Peyer's patch (tissue), 4 donors: ENCODE measurements at regions not wholly inside any gene's neighbourhood (a gene's known extent, or its start where the extent isn't known, plus 50 kb on each side); places are given as distances from the start of the nearest gene placed in this dataset.

Experiments
- DNase-seq, 3 donors: peaks; one replicate each; pipeline ENCODE4 v3.0.0-alpha.2; 2017 to 2019
- H3K27ac ChIP-seq, 4 donors: fragments of 200-600 bp; sonication (generic); one replicate each; pipeline ENCODE4 v1.5.1; 2016 to 2019
- H3K27me3 ChIP-seq, 2 donors: fragments of 200-600 bp; sonication (generic); one replicate each; pipeline ENCODE4 v1.5.1; 2019
- H3K36me3 ChIP-seq, 3 donors: fragments of 200-600 bp; sonication (generic); one replicate each; pipeline ENCODE4 v1.5.1; 2016 to 2019
- H3K4me1 ChIP-seq, 4 donors: fragments of 200-600 bp; sonication (generic); one replicate each; pipeline ENCODE4 v1.5.1; 2016 to 2019
- H3K4me3 ChIP-seq, 4 donors: fragments of 200-600 bp; sonication (generic); 1 replicate in 3 of 4; 2 replicates in 1 of 4; pipeline ENCODE4 v1.5.1; 2016 to 2019; ENCODE audit warnings: mild to moderate bottlenecking in 1 of 4
- H3K9me3 ChIP-seq, 4 donors: fragments of 200-600 bp; sonication (generic); one replicate each; pipeline ENCODE4 v1.5.1; 2016 to 2019; ENCODE audit warnings: mild to moderate bottlenecking in 1 of 4
- CTCF ChIP-seq, 6 experiments: fragments of 450-650 bp in 4 of 6; fragments of 200-600 bp in 2 of 6; sonication (generic) in 1 of 6; IDR thresholded peaks; one replicate each; pipeline ENCODE4 v1.5.1; 2017 to 2019; ENCODE audit warnings: antibody characterized with exemption in 6 of 6, mild to moderate bottlenecking in 3 of 6, moderate library complexity in 1 of 6
- POLR2A ChIP-seq, 2 donors: fragments of 450-650 bp; IDR thresholded peaks; one replicate each; pipeline ENCODE4 v1.5.1; 2017; ENCODE audit warnings: antibody characterized with exemption in 2 of 2, mild to moderate bottlenecking in 2 of 2, moderate library complexity in 2 of 2

GRCh38 chrX:39720945-39721344, 376.8 kb downstream of the BCOR start:
- Histone ChIP-seq H3K4me1 (no peaks in the 10 kb centered on the region), H3K36me3 (no peaks in the 10 kb centered on the region), H3K4me3 (no peak overlapping the region), H3K27me3 (no peaks in the 10 kb centered on the region), H3K27ac (no peak overlapping the region), H3K9me3 (no peaks in the 10 kb centered on the region)
- no peak for DNase-seq
- TF ChIP-seq POLR2A (IDR thresholded peaks at IDR 0.05) (no peak), CTCF (IDR thresholded peaks at IDR 0.05) (no peak)

GRCh38 chrX:39721566-39722279, 376.0 kb downstream of the BCOR start:
- no peak for DNase-seq
- H3K4me3 ChIP-seq: no peak overlapping the region
- H3K27ac ChIP-seq: no peak overlapping the region
- H3K9me3 ChIP-seq: no peaks in the 10 kb centered on the region
- no peak for TF ChIP-seq POLR2A (IDR thresholded peaks at IDR 0.05)
- no peak for TF ChIP-seq CTCF (IDR thresholded peaks at IDR 0.05)
- no peaks in the 10 kb centered on the region for H3K4me1 ChIP-seq
- H3K27me3 ChIP-seq: no peaks in the 10 kb centered on the region
- H3K36me3 ChIP-seq: no peaks in the 10 kb centered on the region

GRCh38 chrX:39724544-39724943, 373.2 kb downstream of the BCOR start:
- no peaks in the 10 kb centered on the region for H3K36me3 ChIP-seq
- no peak overlapping the region for H3K27ac ChIP-seq
- H3K27me3 ChIP-seq: no peaks in the 10 kb centered on the region
- H3K4me3 ChIP-seq: no peak overlapping the region
- TF ChIP-seq POLR2A (IDR thresholded peaks at IDR 0.05): no peak
- TF ChIP-seq CTCF (IDR thresholded peaks at IDR 0.05): no peak
- H3K4me1 ChIP-seq: no peaks in the 10 kb centered on the region
- no peak for DNase-seq
- H3K9me3 ChIP-seq: peaks cover 0 to 5% (median 0%) of the 10 kb centered on the region in 4 donors

GRCh38 chrX:39725114-39725513, 372.6 kb downstream of the BCOR start:
- no peak overlapping the region for H3K27ac ChIP-seq
- DNase-seq: no peak

GRCh38 chrX:39725928-39726619, 371.7 kb downstream of the BCOR start:
- peaks cover 0 to 5% (median 0%) of the 10 kb centered on the region in 4 donors for H3K9me3 ChIP-seq
- TF ChIP-seq CTCF (IDR thresholded peaks at IDR 0.05) (no peak), POLR2A (IDR thresholded peaks at IDR 0.05) (no peak)
- H3K4me1 ChIP-seq: peaks cover 0 to 8% (median 0%) of the 10 kb centered on the region in 4 donors
- peak overlapping the region in 1 of 4 donors; percentile 42 for H3K27ac ChIP-seq
- no peaks in the 10 kb centered on the region for H3K36me3 ChIP-seq
- H3K4me3 ChIP-seq: no peak overlapping the region
- no peak for DNase-seq
- no peaks in the 10 kb centered on the region for H3K27me3 ChIP-seq

More at GRCh38 chrX:39725114-39725513, 372.6 kb downstream of the BCOR start:
- TF ChIP-seq CTCF (IDR thresholded peaks at IDR 0.05): no peak
- TF ChIP-seq POLR2A (IDR thresholded peaks at IDR 0.05): no peak
- no peak overlapping the region for H3K4me3 ChIP-seq
- H3K27me3 ChIP-seq: no peaks in the 10 kb centered on the region
- H3K9me3 ChIP-seq: peaks cover 0 to 5% (median 0%) of the 10 kb centered on the region in 4 donors
- no peaks in the 10 kb centered on the region for H3K4me1 ChIP-seq
- no peaks in the 10 kb centered on the region for H3K36me3 ChIP-seq
